Activated naive CD4-positive, alpha-beta T cell treated with anti-CD3 and anti-CD28 coated beads, Interleukin-2, amount 10 ng/mL, durations not matched to agents 7 days and 5 days (primary cell): ENCODE measurements at regions not wholly inside any gene's neighbourhood (a gene's known extent, or its start where the extent isn't known, plus 50 kb on each side); places are given as distances from the start of the nearest gene placed in this dataset.

ENCODE experiments used
- CTCF ChIA-PET: fragments of 350-600 bp; sonication (Branson Sonifier 250); formaldehyde crosslinking; loops from one replicate; lab custom pipeline; 2021; ENCODE audit warnings: antibody characterized with exemption; lab: Charles Lee
- DNase-seq: peaks from one replicate; pipeline ENCODE4 v3.0.0-alpha.2; 2020
- H3K27ac Mint-ChIP-seq: one replicate; pipeline ENCODE4 v1.8.0; 2021; ENCODE audit warnings: mild to moderate bottlenecking, moderate library complexity, mixed read lengths
- H3K27me3 Mint-ChIP-seq: one replicate; pipeline ENCODE4 v1.8.0; 2021; ENCODE audit warnings: mild to moderate bottlenecking, mixed read lengths
- H3K36me3 Mint-ChIP-seq: one replicate; pipeline ENCODE4 v1.8.0; 2021; ENCODE audit warnings: mixed read lengths
- H3K4me1 Mint-ChIP-seq: one replicate; pipeline ENCODE4 v1.8.0; 2021; ENCODE audit warnings: mixed read lengths
- H3K4me3 Mint-ChIP-seq: one replicate; pipeline ENCODE4 v1.8.0; 2021; ENCODE audit warnings: mild to moderate bottlenecking, moderate library complexity, mixed read lengths
- H3K9me3 Mint-ChIP-seq: one replicate; pipeline ENCODE4 v1.8.0; 2021; ENCODE audit warnings: mixed read lengths

DNA sequence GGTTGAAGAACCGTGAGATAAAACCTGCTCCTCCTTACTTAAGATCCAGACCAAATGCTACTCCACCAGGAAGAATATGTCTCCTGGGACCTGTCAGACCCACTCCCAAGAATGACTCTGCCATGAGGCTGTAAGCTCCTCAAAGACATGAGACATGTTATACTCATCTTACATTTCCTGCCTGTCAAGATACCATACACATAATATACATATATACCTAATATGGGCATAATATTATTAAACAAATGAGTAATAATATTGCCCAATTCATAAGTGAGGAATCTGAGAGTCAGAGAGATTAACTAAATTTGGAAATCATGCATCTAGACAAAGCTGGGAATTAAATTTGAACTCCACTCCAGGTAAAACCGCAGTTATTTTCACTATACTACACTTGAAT lies 634.9 kb downstream of the LMO4 start:
- H3K4me1 Mint-ChIP-seq: no peaks in the 10 kb centered on the region
- no peaks in the 10 kb centered on the region for H3K9me3 Mint-ChIP-seq
- no peaks in the 10 kb centered on the region for H3K36me3 Mint-ChIP-seq
- H3K27me3 Mint-ChIP-seq: no peaks in the 10 kb centered on the region
- H3K27ac Mint-ChIP-seq: no peak overlapping the region
- DNase-seq: no peak
- H3K4me3 Mint-ChIP-seq: no peak overlapping the region
- CTCF ChIA-PET: interaction anchor here (0.6 to 1.2 kb wide), 2 partner anchors 10 to 667 kb away, joined by 3 read pairs; no protein-coding TSS in a partner anchor

DNA sequence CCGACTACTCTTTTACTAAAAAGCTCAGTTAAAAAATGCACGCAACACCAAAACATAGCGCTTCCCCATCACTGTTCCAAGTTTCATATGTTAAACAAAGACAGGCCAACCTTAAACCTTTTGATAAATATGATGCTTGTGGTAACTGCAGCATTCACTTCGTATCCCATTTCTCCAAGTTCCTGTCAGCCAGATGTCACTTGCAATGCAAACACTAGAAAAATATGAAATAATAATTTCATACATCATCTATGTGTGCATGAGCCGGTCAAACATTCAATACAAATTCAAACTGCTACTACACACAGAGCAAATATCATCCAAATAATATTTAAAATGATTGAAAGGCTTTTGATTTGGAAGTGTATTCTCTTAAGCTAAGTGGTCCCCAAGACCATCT lies 636.5 kb downstream of the LMO4 start:
- CTCF ChIA-PET: no interaction called here
- no peaks in the 10 kb centered on the region for H3K4me1 Mint-ChIP-seq

DNA sequence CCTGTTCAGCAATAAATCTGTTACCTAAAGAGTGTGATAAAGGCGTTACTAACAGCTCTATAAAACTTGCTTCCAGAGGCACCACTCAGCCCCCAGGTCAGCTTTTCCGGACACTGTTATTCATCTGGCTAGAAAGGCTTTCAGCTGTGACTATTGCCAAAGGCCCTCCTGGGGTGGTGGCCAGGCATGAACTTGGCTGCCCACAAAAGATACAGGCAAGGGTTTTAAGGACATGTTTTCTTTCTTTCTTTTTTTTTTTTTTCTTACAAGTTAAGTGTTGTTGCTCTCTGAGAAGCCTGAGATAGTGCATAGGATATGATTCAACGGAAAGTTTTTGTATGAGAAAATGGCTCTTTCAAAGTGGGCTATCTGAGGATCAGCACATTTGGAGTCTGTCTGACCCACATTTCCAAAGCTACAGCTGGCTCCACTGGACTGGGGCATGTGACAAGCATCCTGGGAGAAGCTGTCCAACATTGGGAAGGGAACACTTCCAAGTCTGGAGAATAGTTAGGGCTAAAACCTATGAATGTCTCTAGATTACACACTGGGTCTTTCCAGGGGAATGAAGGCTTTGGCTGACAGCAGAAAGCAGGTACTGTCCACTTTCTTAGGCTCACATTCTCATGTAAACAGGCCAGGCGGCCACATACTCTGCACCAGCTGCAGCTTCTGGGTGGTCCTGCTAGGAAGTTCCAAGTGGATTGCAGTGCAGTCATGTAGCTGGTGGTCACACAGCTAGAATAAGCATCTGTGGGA lies 639.7 kb downstream of the LMO4 start:
- no peaks in the 10 kb centered on the region for H3K9me3 Mint-ChIP-seq
- no peak for DNase-seq

More for the DNA sequence above, 636.5 kb downstream of the LMO4 start:
- no peak overlapping the region for H3K27ac Mint-ChIP-seq
- H3K27me3 Mint-ChIP-seq: no peaks in the 10 kb centered on the region
- H3K36me3 Mint-ChIP-seq: no peaks in the 10 kb centered on the region
- H3K4me3 Mint-ChIP-seq: no peak overlapping the region
- DNase-seq: no peak
- H3K9me3 Mint-ChIP-seq: no peaks in the 10 kb centered on the region

DNA sequence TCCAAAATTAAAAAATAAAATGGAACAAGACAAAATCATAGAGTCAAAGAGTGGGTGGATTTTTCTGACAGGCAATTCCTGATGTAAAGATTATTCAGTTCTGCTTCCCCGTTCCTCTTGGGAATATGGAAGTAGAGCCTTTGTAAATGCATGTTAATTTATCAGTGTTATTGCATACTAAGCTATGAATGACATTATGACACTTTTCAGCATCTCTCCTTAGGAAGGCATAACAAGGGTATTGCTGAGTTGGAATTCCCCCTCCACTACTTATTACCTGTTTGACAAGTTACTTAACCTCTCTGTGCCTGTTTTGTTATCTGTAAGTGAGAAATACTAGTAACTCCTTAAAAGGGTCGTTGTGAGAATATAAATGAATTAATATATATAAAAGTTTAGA lies 640.4 kb downstream of the LMO4 start:
- Mint-ChIP-seq H3K4me1 (no peaks in the 10 kb centered on the region), H3K4me3 (no peak overlapping the region), H3K36me3 (no peaks in the 10 kb centered on the region), H3K27ac (no peak overlapping the region), H3K9me3 (no peaks in the 10 kb centered on the region), H3K27me3 (no peaks in the 10 kb centered on the region)
- no peak for DNase-seq
- CTCF ChIA-PET: no interaction called here

More for the DNA sequence above, 639.7 kb downstream of the LMO4 start:
- no peaks in the 10 kb centered on the region for H3K4me1 Mint-ChIP-seq
- CTCF ChIA-PET: no interaction called here
- H3K36me3 Mint-ChIP-seq: no peaks in the 10 kb centered on the region
- H3K4me3 Mint-ChIP-seq: no peak overlapping the region
- no peaks in the 10 kb centered on the region for H3K27me3 Mint-ChIP-seq
- no peak overlapping the region for H3K27ac Mint-ChIP-seq

DNA sequence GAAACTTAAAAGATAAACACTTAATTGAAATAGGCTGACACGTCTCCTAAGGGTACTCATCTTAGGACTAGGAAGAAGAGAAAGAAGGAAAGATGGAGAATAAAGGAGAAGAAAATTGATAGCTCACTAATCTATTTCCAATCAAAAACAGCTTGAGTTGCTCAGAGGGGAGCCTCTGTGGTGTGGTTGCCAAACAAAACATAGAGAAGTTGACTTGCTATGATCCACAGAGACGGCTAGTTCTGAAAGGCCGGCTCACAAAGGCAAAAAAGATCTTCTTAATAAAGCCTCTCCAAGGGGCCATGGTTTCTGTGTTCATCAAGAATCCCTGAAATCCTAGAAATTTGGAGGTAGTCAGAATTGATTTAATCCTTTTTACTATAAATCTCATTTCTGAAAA lies 644.1 kb downstream of the LMO4 start:
- CTCF ChIA-PET: no interaction called here
- H3K4me1 Mint-ChIP-seq: no peaks in the 10 kb centered on the region
- no peaks in the 10 kb centered on the region for H3K36me3 Mint-ChIP-seq
- no peak overlapping the region for H3K27ac Mint-ChIP-seq
- no peaks in the 10 kb centered on the region for H3K27me3 Mint-ChIP-seq
- H3K4me3 Mint-ChIP-seq: no peak overlapping the region
- no peaks in the 10 kb centered on the region for H3K9me3 Mint-ChIP-seq
- no peak for DNase-seq

DNA sequence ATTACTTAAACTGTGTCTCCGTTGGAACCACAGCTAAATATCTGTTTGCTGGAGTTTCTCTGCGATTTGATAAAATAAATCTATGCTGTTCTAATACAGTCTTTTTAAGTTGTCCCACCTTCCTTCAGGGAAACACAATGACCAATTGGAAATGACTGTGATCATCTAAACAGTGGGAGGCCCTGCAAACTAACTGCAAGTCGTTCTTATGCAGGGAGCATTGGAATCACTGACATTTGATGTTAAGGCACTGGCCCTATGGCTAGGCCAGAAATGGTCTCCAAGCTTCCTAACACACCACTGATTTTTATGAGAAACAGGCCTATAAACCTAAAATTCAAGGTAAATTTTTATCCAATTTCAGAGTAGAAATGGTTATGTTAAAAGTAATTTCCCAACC lies 645.2 kb downstream of the LMO4 start:
- H3K4me1 Mint-ChIP-seq: no peaks in the 10 kb centered on the region
- DNase-seq: no peak
- H3K27me3 Mint-ChIP-seq: no peaks in the 10 kb centered on the region
- H3K36me3 Mint-ChIP-seq: no peaks in the 10 kb centered on the region
- no peak overlapping the region for H3K27ac Mint-ChIP-seq
- no peaks in the 10 kb centered on the region for H3K9me3 Mint-ChIP-seq
- CTCF ChIA-PET: no interaction called here
- H3K4me3 Mint-ChIP-seq: no peak overlapping the region

DNA sequence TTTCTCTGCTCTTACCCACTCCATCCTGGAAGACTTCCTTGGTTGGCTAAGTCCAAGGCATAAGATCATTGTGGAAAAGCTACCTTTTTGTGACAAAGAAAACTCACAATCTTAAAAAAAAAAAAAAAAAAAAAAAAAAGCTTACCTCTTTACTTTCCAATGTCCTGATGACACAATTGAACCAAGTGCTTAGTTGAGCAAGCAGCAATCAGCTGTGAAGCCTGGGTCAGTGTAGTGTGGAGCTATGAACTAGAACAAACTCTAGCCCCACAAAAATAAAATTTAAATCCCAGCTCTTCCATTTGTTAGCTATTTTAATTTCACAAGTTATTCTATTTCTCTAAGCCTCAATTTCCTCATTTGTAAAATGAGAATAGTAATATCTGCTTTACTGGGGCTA lies 647.6 kb downstream of the LMO4 start:
- H3K27me3 Mint-ChIP-seq: no peaks in the 10 kb centered on the region
- no peaks in the 10 kb centered on the region for H3K36me3 Mint-ChIP-seq
- no peak overlapping the region for H3K4me3 Mint-ChIP-seq
- H3K9me3 Mint-ChIP-seq: no peaks in the 10 kb centered on the region
- CTCF ChIA-PET: interaction anchor here (1.1 kb wide), 1 partner anchor 23 kb away, joined by 4 read pairs; no protein-coding TSS in a partner anchor
- no peaks in the 10 kb centered on the region for H3K4me1 Mint-ChIP-seq
- no peak for DNase-seq
- H3K27ac Mint-ChIP-seq: no peak overlapping the region

DNA sequence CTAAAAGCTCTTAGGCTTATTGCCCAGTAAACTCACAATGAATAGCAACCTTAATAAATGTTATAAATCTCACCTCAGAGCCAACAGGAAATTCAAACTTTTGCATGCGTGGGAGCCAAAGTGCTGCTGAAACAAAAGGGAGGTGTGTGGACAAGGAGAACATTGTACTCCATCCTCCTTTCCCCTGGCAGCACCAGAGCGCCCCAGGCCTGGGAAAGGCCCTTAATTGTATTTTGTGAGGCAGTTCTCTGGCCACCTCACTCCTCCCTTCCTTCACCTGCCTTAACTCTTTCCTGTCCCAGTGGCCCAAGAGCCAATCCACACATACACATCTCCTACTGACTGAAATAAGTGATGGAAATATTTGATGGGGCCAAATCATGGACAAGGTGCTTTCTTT lies 648.5 kb downstream of the LMO4 start:
- Mint-ChIP-seq H3K36me3 (no peaks in the 10 kb centered on the region), H3K27me3 (no peaks in the 10 kb centered on the region), H3K4me1 (no peaks in the 10 kb centered on the region), H3K9me3 (no peaks in the 10 kb centered on the region), H3K27ac (no peak overlapping the region), H3K4me3 (no peak overlapping the region)
- DNase-seq: no peak
- CTCF ChIA-PET: no interaction called here

DNA sequence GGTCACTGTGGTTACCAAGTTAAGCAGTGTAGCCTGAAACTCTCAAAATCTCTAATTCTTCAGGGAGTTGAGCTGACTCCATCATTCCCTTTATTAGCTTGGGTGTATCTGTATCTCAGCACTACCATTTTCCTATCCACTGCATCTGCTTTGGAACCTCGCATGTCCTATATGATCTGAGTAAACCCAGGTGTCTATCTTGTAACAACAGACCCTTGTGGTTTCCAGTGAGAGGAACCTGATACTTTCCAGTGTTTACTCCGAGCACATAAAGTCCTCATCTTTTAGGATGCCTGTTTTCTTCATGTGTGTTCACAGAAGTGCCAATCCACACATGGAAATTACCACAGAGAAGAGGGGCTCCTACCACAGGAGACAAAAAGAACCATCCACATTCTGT lies 650.4 kb downstream of the LMO4 start:
- Mint-ChIP-seq H3K36me3 (no peaks in the 10 kb centered on the region), H3K4me1 (no peaks in the 10 kb centered on the region), H3K27ac (no peak overlapping the region), H3K9me3 (no peaks in the 10 kb centered on the region), H3K27me3 (no peaks in the 10 kb centered on the region), H3K4me3 (no peak overlapping the region)
- CTCF ChIA-PET: no interaction called here
- no peak for DNase-seq

DNA sequence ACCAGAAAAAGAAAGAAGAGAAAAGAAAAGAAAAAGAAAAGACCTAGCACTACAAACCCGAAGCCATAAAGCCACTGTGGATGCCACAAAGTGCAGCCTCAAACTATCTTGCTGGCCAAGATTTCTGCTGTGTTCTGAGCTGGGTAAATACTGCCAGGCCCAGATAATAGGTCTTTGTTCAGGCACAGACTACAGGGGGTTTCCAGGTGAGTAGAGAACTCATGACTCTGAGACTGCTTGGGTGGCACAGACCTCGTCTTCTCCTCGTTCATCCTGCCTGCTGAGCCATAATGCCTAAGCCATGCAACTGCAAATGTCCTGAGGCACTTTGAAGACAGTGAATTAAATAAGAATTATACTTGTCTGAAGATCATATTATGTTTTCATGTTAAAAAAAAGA lies 651.8 kb downstream of the LMO4 start:
- Mint-ChIP-seq H3K27me3 (no peaks in the 10 kb centered on the region), H3K4me1 (no peaks in the 10 kb centered on the region), H3K9me3 (no peaks in the 10 kb centered on the region), H3K4me3 (no peak overlapping the region), H3K36me3 (no peaks in the 10 kb centered on the region), H3K27ac (no peak overlapping the region)
- no peak for DNase-seq
- CTCF ChIA-PET: no interaction called here

DNA sequence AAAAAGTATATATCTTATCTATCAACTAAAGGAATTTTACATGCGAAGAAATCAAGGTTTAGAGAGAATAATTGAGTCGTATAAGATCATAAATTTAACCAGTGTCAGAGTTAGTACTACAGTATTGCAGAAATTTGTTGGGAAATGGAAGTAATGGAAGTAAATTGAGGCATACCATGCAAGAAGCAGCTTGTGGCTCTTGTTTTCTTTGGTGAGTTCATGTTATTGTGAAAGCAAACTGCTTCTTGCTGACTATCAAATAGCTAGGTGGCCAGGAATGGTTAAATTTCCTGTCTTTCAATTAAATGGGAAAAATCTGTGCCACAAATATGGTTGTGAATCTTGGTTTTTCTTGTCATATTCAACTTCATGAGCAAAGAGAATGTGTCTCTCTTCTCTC lies 652.7 kb downstream of the LMO4 start:
- Mint-ChIP-seq H3K36me3 (no peaks in the 10 kb centered on the region), H3K27me3 (no peaks in the 10 kb centered on the region), H3K9me3 (no peaks in the 10 kb centered on the region), H3K4me1 (no peaks in the 10 kb centered on the region), H3K4me3 (no peak overlapping the region), H3K27ac (no peak overlapping the region)
- CTCF ChIA-PET: no interaction called here
- DNase-seq: no peak

DNA sequence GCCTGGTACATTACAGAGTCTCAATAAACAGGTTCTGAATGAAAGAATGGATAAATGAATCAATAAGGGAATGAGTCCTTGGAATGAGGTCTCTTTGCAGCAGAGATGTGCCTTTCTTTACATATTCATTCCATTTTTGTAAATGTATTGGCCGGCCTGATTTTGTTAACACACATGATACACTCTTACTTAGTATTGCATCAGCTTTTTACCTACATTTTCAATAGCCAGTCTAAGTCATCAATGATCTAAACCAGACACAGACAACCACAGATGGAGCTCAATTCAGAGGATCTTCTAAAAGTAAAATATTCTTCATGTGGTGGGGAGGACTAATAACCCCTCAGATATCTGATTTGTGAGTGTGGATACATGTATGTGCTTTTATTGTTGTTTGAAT lies 653.1 kb downstream of the LMO4 start:
- no peaks in the 10 kb centered on the region for H3K27me3 Mint-ChIP-seq

DNA sequence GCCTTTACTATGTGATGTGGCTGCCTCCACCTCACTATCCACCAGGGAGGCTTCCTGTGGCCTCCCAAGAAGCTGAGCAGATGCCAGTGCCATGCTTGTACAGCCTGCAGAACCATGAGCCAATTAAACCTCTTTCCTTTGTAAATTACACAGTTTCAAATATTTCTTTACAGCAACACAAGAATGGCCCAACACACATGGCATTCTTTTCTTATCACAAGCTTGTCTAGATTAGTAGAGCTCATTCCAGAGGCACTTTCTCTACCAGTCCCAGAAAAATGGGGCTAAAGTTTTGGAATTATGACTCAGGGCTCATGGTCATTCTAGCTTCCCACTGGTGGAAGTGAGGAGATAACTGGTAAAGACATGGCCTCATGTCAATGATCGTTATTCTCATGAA lies 655.2 kb downstream of the LMO4 start:
- Mint-ChIP-seq H3K4me1 (no peaks in the 10 kb centered on the region), H3K36me3 (no peaks in the 10 kb centered on the region)
- CTCF ChIA-PET: no interaction called here

More for the DNA sequence above, 653.1 kb downstream of the LMO4 start:
- DNase-seq: no peak
- Mint-ChIP-seq H3K36me3 (no peaks in the 10 kb centered on the region), H3K4me1 (no peaks in the 10 kb centered on the region), H3K27ac (no peak overlapping the region), H3K9me3 (no peaks in the 10 kb centered on the region), H3K4me3 (no peak overlapping the region)
- CTCF ChIA-PET: no interaction called here

DNA sequence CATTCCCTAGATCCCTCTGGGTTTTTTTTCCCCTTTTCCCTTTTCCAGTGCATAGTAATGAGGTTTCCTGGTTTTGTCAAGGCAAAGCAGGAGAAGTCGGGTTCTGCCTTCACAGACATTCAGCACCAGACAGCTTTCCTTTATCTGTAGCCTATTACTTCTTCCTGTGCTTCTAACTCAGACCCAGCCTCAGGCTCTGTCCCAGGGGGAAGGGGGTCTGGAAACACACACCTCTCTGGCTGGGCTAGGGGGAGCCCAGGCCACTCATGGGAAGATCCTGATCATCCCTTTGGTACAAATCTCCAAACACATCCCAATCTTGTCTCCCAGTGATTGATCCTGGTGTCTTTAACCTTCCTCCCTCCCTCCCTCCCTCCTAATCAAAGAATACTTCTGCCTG lies 656.4 kb downstream of the LMO4 start:
- Mint-ChIP-seq H3K27me3 (no peaks in the 10 kb centered on the region), H3K4me3 (no peak overlapping the region), H3K9me3 (no peaks in the 10 kb centered on the region), H3K27ac (no peak overlapping the region), H3K4me1 (no peaks in the 10 kb centered on the region), H3K36me3 (no peaks in the 10 kb centered on the region)
- CTCF ChIA-PET: no interaction called here
- no peak for DNase-seq

More for the DNA sequence above, 655.2 kb downstream of the LMO4 start:
- DNase-seq: no peak
- Mint-ChIP-seq H3K27me3 (no peaks in the 10 kb centered on the region), H3K27ac (no peak overlapping the region), H3K4me3 (no peak overlapping the region), H3K9me3 (no peaks in the 10 kb centered on the region)

DNA sequence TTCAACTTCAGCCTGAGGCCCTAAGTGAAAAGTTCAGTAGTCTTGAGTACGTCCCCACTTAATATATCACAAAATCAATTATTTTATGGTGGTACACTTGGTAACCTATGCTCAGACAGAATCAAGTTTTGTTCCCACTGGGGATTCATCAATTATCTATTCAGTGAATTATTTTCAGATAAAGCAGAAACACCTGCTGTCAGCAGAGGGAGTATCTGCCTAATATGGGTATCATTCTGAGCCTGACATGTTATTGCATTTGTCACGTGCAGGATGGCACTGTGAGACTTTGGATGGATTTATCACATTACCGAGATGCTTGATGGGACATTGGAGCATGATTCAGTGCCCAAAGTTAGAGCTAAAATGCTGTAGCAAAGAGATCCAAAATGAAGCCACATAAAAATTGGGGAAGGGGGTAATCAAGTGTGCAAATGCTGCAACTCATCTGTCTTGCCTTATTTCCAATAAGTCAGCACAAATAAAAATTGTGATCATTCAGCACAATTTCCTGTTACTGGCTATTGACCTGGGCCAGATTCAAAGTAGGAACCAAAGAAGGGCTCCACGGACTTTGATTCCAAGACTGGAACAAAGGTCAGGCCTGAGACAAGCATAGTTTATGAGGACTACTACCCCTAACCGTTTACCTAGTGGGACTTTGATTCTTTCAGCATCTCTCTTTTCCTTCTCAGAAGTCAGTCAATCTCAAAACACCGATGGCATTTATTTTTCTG lies 657.6 kb downstream of the LMO4 start:
- Mint-ChIP-seq H3K9me3 (no peaks in the 10 kb centered on the region), H3K27ac (no peak overlapping the region), H3K27me3 (no peaks in the 10 kb centered on the region), H3K36me3 (no peaks in the 10 kb centered on the region), H3K4me1 (no peaks in the 10 kb centered on the region), H3K4me3 (no peak overlapping the region)
- CTCF ChIA-PET: no interaction called here
- DNase-seq: no peak
